Endothelial cell of umbilical vein (primary cell): ENCODE measurements at regions not wholly inside any gene's neighbourhood (a gene's known extent, or its start where the extent isn't known, plus 50 kb on each side); places are given as distances from the start of the nearest gene placed in this dataset.

Experiments
- BruUV-seq: library from RNA; stranded (reverse); fragments of 400-500 nt; replicated peaks from 2 replicates; lab custom pipeline; 2021; lab: Mats Ljungman, UMichigan
- CTCF ChIA-PET: fragments of 300-600, 350-600 bp; sonication (Branson Sonifier 250); formaldehyde crosslinking; loops from one replicate; lab custom pipeline; 2021; ENCODE audit warnings: antibody characterized with exemption, inconsistent platforms; lab: Charles Lee
- POLR2A ChIA-PET: fragments of 300-600, 350-600 bp; sonication (Branson Sonifier 250); formaldehyde crosslinking; loops from one replicate; lab custom pipeline; 2021; ENCODE audit warnings: antibody characterized with exemption, inconsistent platforms; lab: Charles Lee
- DNase-seq: peaks from one replicate; pipeline ENCODE4 v3.0.0-alpha.2; 2011; ENCODE audit warnings: low read depth, low spot score
- FAIRE-seq: peaks from 2 replicates; lab custom pipeline; 2011; peaks lifted over from hg19 to GRCh38; lab: Jason Lieb, UNC
- H2AFZ ChIP-seq: 2 replicates; pipeline ENCODE4 v1.6.0; 2012; ENCODE audit warnings: low read depth, low read length, control low read depth, inconsistent platforms
- H3K27ac ChIP-seq: 2 replicates; pipeline ENCODE4 v1.5.1; 2011; ENCODE audit warnings: low read depth, mild to moderate bottlenecking, control low read depth, low read length, moderate library complexity; ENCODE audit not compliant: insufficient read depth
- H3K27me3 ChIP-seq, 2 experiments: 2 replicates each; pipeline versions ENCODE4 v1.6.0 to v1.6.1; 2011; ENCODE audit warnings: low read length in 2 of 2, mixed read lengths in 1 of 2; ENCODE audit not compliant: control insufficient read depth in 2 of 2, insufficient read depth in 2 of 2
- H3K36me3 ChIP-seq, 2 experiments: 2 replicates in 1 of 2; 3 replicates in 1 of 2; pipeline ENCODE4 v1.5.1; 2011; ENCODE audit warnings: low read length in 2 of 2, mild to moderate bottlenecking in 1 of 2, moderate library complexity in 1 of 2; ENCODE audit not compliant: control insufficient read depth in 2 of 2, insufficient read depth in 2 of 2; ENCODE audit errors: extremely low read depth in 1 of 2
- H3K4me1 ChIP-seq: 3 replicates; pipeline ENCODE4 v1.5.1; 2011; ENCODE audit warnings: mild to moderate bottlenecking, low read length; ENCODE audit not compliant: control insufficient read depth, insufficient read depth; ENCODE audit errors: extremely low read depth
- H3K4me2 ChIP-seq: 2 replicates; pipeline ENCODE4 v1.6.1; 2011; ENCODE audit warnings: low read length, control low read depth, mixed read lengths; ENCODE audit not compliant: insufficient read depth
- H3K4me3 ChIP-seq, 3 experiments: fragments of 200-600 bp in 1 of 3; sonication (generic), shearing (Covaris generic) in 1 of 3; replicated peaks in 1 of 3; 2 replicates each; pipeline ENCODE4 v1.5.1; 2011 to 2016; ENCODE audit warnings: control low read depth in 3 of 3, low read length in 3 of 3, mild to moderate bottlenecking in 2 of 3, inconsistent platforms in 1 of 3, low read depth in 1 of 3, moderate library complexity in 1 of 3; ENCODE audit not compliant: insufficient read depth in 1 of 3
- H3K79me2 ChIP-seq: 2 replicates; pipeline ENCODE4 v1.6.0; 2012; ENCODE audit warnings: low read length, inconsistent platforms; ENCODE audit not compliant: control insufficient read depth, insufficient read depth
- H3K9ac ChIP-seq: replicated peaks from 2 replicates; pipeline ENCODE3; 2011; ENCODE audit warnings: low read length, control low read depth; ENCODE audit not compliant: insufficient read depth; ENCODE audit errors: extremely low read depth
- H3K9me1 ChIP-seq: replicated peaks from 3 replicates; pipeline ENCODE4 v1.6.0; 2011; ENCODE audit warnings: mild to moderate bottlenecking, low read length; ENCODE audit not compliant: control insufficient read depth, insufficient read depth; ENCODE audit errors: extremely low read depth
- H3K9me3 ChIP-seq: replicated peaks from 2 replicates; pipeline ENCODE4 v1.5.1; 2012; ENCODE audit warnings: low read length, inconsistent platforms; ENCODE audit not compliant: control insufficient read depth, insufficient read depth
- H4K20me1 ChIP-seq: replicated peaks from 2 replicates; pipeline ENCODE3; 2011; ENCODE audit warnings: mild to moderate bottlenecking, low read length; ENCODE audit not compliant: control insufficient read depth, insufficient read depth; ENCODE audit errors: extremely low read depth
- JUN ChIP-seq: IDR thresholded peaks from 2 replicates; pipeline ENCODE4 v1.6.1; 2011; ENCODE audit warnings: borderline replicate concordance, low read depth; ENCODE audit not compliant: insufficient read length, insufficient read depth
- POLR2A ChIP-seq: IDR thresholded peaks from 2 replicates; pipeline ENCODE4 v1.6.1; 2012; ENCODE audit warnings: low read depth, mild to moderate bottlenecking, control low read depth, low read length
- POLR2AphosphoS5 ChIP-seq: IDR thresholded peaks from 2 replicates; pipeline ENCODE4 v1.6.1; 2012; ENCODE audit warnings: low read depth, mild to moderate bottlenecking, control low read depth, low read length, moderate library complexity; ENCODE audit not compliant: insufficient read depth
- dilution Hi-C: fragments of 300-500 bp; cut with MboI; formaldehyde crosslinking; loops from one replicate; pipeline ENCODE4 v1.15.0; 2019; ENCODE audit warnings: low sequenced_read_pairs; ENCODE audit not compliant: extremely low pct_ligation_motif_present
- intact Hi-C: fragments of 100-400 bp; cut with micrococcal nuclease; formaldehyde crosslinking; loops from one replicate; pipeline ENCODE4 v1.10.0; 2022
- TF ChIP-seq, protein P1 (sequence below), 2 donors: IDR thresholded peaks; 1 replicate in 1 of 2; 2 replicates in 1 of 2; pipeline ENCODE4 v1.5.1; 2011; ENCODE audit warnings: low read length in 2 of 2, mild to moderate bottlenecking in 2 of 2, moderate library complexity in 2 of 2, control low read depth in 1 of 2, inconsistent platforms in 1 of 2, low read depth in 1 of 2; ENCODE audit not compliant: insufficient read depth in 1 of 2; ENCODE audit errors: extremely low read depth in 1 of 2

DNA sequence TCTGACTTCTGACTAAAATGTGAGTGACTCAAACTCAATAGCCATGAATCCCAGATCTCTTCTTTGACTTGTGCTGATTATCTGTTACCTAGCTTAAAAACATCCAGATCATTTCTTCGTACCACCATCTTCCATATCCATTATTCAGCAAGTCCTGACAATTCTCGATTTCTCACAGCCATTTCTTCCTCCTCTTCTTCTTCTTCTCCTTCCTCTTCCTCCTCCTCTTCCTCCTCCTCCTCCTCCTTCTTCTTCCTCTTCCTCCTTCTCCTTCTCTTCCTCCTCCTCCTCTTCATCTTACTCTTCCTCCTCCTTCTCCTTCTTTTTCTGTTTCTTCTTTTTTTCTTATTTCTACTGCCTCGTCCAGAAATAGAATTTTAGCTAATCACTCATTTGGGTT lies 77.0 kb upstream of the MAP1B start:
- H3K9me3 ChIP-seq: no peaks in the 10 kb centered on the region
- ChIA-PET POLR2A (no interaction called here), CTCF (interaction anchor here (1.1 kb wide), 1 partner anchor 11 kb away, joined by 3 read pairs; no protein-coding TSS in a partner anchor)
- no peaks in the 10 kb centered on the region for H3K79me2 ChIP-seq
- no peaks in the 10 kb centered on the region for H3K4me1 ChIP-seq
- no peaks in the 10 kb centered on the region for H4K20me1 ChIP-seq
- no peak overlapping the region for H2AFZ ChIP-seq
- peaks cover 11 to 44% of the 10 kb centered on the region in 2 experiments for H3K27me3 ChIP-seq
- no peak for DNase-seq
- H3K9ac ChIP-seq: no peak overlapping the region
- no TSS peak for BruUV-seq
- dilution Hi-C loops: no loop called here
- no peak overlapping the region for H3K27ac ChIP-seq
- no peak for TF ChIP-seq POLR2A
- TF ChIP-seq POLR2AphosphoS5: no peak
- H3K4me2 ChIP-seq: no peak overlapping the region
- no peak for FAIRE-seq
- intact Hi-C loops: no loop called here
- H3K4me3 ChIP-seq: no peak overlapping the region
- H3K36me3 ChIP-seq: no peaks in the 10 kb centered on the region
- H3K9me1 ChIP-seq: no peaks in the 10 kb centered on the region

DNA sequence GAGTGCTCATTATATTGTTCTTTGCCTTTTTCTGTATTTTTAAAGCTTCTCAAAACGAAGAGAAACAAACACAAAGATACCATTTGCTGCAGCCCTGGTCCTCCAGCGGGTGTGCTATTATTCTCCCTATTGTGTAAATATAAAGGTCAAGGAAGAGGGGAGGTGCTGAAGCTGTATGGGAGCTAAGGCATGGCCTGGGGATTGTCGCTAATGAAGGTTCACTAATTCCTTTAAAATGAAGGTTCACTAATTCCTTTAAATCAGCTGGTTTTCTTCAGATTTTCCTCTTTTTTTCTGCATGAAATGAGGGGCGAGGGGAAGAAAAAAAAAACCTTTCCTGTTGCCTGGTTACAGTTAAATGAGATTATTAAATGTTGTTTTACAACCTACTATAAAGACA lies 74.5 kb upstream of the MAP1B start:
- Histone ChIP-seq H4K20me1 (no peaks in the 10 kb centered on the region), H3K4me3 (no peak overlapping the region), H3K9me1 (no peaks in the 10 kb centered on the region), H3K79me2 (no peaks in the 10 kb centered on the region), H3K4me2 (no peak overlapping the region), H3K9me3 (no peaks in the 10 kb centered on the region), H3K36me3 (no peaks in the 10 kb centered on the region), H2AFZ (no peak overlapping the region), H3K4me1 (no peaks in the 10 kb centered on the region), H3K27ac (no peak overlapping the region), H3K27me3 (peaks cover 16 to 35% of the 10 kb centered on the region in 2 experiments), H3K9ac (no peak overlapping the region)
- dilution Hi-C loops (no loop called here), intact Hi-C loops (no loop called here)
- ChIA-PET CTCF (interaction anchor here (0.8 to 1.9 kb wide), 5 partner anchors 9 to 250 kb away, joined by 3 to 7 read pairs (median 4); no protein-coding TSS in a partner anchor), POLR2A (interaction anchor here (0.7 kb wide), 1 partner anchor 57 kb away, joined by 5 read pairs; no protein-coding TSS in a partner anchor)
- DNase-seq (no peak), FAIRE-seq (no peak)
- BruUV-seq: no TSS peak
- TF ChIP-seq, protein P1, sequence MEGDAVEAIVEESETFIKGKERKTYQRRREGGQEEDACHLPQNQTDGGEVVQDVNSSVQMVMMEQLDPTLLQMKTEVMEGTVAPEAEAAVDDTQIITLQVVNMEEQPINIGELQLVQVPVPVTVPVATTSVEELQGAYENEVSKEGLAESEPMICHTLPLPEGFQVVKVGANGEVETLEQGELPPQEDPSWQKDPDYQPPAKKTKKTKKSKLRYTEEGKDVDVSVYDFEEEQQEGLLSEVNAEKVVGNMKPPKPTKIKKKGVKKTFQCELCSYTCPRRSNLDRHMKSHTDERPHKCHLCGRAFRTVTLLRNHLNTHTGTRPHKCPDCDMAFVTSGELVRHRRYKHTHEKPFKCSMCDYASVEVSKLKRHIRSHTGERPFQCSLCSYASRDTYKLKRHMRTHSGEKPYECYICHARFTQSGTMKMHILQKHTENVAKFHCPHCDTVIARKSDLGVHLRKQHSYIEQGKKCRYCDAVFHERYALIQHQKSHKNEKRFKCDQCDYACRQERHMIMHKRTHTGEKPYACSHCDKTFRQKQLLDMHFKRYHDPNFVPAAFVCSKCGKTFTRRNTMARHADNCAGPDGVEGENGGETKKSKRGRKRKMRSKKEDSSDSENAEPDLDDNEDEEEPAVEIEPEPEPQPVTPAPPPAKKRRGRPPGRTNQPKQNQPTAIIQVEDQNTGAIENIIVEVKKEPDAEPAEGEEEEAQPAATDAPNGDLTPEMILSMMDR (IDR thresholded peaks at IDR 0.05; ENCODE audit: extremely low read depth in 1 of 2, insufficient read depth in 1 of 2, low read depth in 1 of 2, low read length in 2 of 2): no peak
- TF ChIP-seq JUN: no peak
